ENCODE measurements at regions not wholly inside any gene's neighbourhood (a gene's known extent, or its start where the extent isn't known, plus 50 kb on each side); places are given as distances from the start of the nearest gene placed in this dataset.

GRCh38 chr18:22549260-22549937, 131.7 kb upstream of the CTAGE1 start:
- no peak for DNase-seq (ENCODE audit: low read depth, low spot score)
- ChIA-PET POLR2A (no interaction called here), CTCF (no interaction called here)
- H3K4me3 ChIP-seq (ENCODE audit: low read depth, low read length) = no peak overlapping the region
- no peak for TF ChIP-seq CTCF (IDR thresholded peaks at IDR 0.05; ENCODE audit: insufficient read depth, low read length, missing control alignments)

DNA sequence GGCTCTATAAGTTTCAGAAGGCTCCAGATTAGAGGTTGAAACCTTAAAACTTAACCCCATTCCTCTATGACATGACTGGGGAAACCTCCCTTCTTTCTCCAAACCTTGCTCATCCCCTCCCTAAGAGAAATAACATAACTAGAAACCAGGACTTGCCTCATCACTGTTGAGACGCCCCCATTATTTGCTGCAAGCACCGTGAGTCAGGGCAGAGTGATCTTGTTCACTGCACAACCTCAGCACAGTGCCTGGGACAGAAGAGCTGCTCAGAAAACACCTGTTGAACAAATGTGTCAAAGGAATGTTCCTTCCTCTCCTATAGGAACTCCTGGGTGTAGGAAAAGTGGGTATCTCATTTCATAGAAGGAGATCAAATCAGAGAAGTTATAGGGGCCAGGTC, 132.7 kb upstream of the CTAGE1 start:
- no peak overlapping the region for H3K4me3 ChIP-seq (ENCODE audit: low read depth, low read length)
- DNase-seq (ENCODE audit: low read depth, low spot score) = no peak
- TF ChIP-seq CTCF (IDR thresholded peaks at IDR 0.05; ENCODE audit: insufficient read depth, low read length, missing control alignments) = no peak
- CTCF ChIA-PET = no interaction called here
- POLR2A ChIA-PET = no interaction called here

DNA sequence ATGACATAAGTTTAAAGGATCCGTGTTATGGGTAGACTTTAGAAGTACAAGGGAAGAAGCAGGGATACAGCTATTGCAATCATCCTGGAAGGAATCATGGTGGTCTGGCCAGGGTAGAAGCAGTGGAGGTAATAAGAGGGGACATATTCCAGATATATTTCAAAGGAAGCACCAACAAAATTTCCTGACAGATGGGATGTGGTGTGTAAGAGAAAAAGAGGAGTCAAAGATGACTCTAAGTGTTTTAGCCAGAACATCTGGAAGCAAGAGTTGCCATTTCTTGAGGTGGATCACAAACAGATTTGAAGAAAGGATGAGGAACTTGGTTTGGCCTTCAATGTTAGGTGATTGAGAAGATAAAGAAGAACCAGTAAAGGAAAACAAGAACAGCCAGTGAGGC, 133.1 kb upstream of the CTAGE1 start:
- H3K4me3 ChIP-seq (ENCODE audit: low read depth, low read length) = no peak overlapping the region
- no peak for DNase-seq (ENCODE audit: low read depth, low spot score)
- no peak for TF ChIP-seq CTCF (IDR thresholded peaks at IDR 0.05; ENCODE audit: insufficient read depth, low read length, missing control alignments)
- POLR2A ChIA-PET = no interaction called here
- CTCF ChIA-PET = no interaction called here

DNA sequence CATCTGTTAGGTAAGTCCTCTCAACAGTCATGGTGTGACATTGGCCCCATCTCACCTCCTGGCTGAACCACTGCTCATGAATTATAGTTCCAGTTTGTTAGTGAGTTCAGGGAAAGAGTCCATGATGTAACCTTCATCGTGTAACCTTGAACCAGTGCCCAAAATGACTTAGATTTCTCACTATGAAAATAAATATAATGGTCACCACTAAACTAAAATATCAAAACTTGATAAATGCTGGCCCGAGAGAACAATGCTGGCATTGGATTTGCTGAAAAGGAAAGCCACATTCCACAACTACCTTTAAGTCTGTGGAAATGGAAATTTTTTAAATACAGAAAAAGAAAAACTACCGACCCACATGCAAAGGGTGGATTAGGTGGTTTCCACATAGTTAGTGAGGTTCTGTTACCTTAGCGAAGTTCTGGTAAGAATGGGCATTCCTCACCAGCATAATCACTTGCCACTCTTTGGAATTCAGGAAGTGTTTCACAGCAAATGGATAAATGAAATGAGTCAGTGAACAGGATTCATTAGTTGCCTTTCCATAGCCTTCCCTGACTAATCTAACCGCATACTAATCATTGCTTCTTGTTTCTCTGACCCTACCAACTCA, 133.9 kb upstream of the CTAGE1 start:
- CTCF ChIA-PET = no interaction called here
- POLR2A ChIA-PET = no interaction called here
- peak; percentile 82 for DNase-seq (ENCODE audit: low read depth, low spot score)
- TF ChIP-seq CTCF (IDR thresholded peaks at IDR 0.05; ENCODE audit: insufficient read depth, low read length, missing control alignments) = no peak
- no peak overlapping the region for H3K4me3 ChIP-seq (ENCODE audit: low read depth, low read length)

DNA sequence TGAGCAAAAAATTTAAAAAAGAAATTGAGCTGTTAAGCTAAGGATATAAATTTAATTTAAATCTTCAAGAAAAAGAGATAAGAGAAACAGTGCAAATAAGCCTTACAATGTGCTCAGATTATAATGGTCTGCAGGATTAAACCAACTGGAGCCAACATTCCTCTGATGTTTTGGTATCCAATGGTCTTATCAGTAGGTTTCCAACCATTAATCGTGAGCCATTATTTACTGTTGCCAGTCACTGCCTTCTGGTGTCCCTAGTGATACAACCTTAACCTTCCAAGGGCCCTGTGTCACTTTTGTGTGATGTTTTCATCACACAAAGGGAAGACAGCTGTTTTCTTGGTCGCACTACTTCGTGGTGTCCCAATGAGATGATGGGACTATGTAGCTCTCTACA, 134.5 kb upstream of the CTAGE1 start:
- CTCF ChIA-PET = no interaction called here
- no peak for TF ChIP-seq CTCF (IDR thresholded peaks at IDR 0.05; ENCODE audit: insufficient read depth, low read length, missing control alignments)
- no peak for DNase-seq (ENCODE audit: low read depth, low spot score)
- POLR2A ChIA-PET = no interaction called here
- no peak overlapping the region for H3K4me3 ChIP-seq (ENCODE audit: low read depth, low read length)

- ChIA-PET POLR2A (no interaction called here), CTCF (no interaction called here)
- H3K4me3 ChIP-seq (ENCODE audit: low read depth, low read length) = no peak overlapping the region
- TF ChIP-seq CTCF (IDR thresholded peaks at IDR 0.05; ENCODE audit: insufficient read depth, low read length, missing control alignments) = no peak
- DNase-seq (ENCODE audit: low read depth, low spot score) = no peak
Observed at GRCh38 chr18:22552899-22553460, 135.3 kb upstream of the CTAGE1 start.
